HCEC 1CT (cell line): ENCODE measurements at regions not wholly inside any gene's neighbourhood (a gene's known extent, or its start where the extent isn't known, plus 50 kb on each side); places are given as distances from the start of the nearest gene placed in this dataset.

Experiments
- DNase-seq: peaks from one replicate; pipeline ENCODE4 v3.0.0-alpha.2; 2017

DNA sequence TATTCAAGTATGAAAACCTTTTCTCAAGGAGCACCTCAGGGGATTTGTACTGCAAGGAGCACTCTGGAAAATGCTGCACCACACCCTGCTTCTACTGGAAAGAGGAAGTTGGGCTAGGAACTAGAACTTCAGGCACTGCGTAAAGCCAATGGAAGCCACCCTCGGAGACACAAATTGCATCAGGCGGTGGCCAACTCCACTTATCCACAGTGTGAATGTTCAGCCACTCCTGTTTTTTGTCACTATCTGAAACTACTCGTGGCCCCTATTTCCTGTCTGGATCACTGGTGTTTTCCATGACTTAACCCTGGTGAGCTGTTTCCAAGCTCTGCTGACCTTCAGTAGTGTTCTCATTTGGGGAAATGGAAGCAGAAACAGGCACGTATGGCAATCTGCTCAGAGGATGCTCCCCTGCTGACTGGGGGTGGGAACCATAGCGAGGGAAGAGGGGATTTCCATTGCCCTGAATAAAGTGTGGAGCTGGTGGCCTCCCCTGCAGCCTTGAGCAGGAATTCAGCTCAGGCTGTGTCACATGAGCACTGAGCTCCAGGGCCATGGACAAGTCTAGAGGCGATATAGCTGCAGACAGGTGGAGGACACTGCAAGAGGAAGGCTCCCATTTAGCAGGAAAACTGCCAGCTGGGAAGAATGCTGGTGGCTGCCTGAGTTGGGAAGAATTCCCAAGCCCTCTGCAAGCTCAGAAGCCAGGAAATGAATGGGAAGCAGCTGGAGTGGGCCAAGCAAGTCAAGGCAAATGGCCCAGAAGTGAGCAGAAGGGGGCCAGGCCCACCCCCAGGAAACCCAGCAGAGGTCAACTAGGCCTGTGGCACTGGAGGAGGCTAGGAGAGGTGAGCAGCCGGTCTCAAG, 50.5 kb upstream of the RAP1B start:
- DNase-seq: peak; percentile 36

DNA sequence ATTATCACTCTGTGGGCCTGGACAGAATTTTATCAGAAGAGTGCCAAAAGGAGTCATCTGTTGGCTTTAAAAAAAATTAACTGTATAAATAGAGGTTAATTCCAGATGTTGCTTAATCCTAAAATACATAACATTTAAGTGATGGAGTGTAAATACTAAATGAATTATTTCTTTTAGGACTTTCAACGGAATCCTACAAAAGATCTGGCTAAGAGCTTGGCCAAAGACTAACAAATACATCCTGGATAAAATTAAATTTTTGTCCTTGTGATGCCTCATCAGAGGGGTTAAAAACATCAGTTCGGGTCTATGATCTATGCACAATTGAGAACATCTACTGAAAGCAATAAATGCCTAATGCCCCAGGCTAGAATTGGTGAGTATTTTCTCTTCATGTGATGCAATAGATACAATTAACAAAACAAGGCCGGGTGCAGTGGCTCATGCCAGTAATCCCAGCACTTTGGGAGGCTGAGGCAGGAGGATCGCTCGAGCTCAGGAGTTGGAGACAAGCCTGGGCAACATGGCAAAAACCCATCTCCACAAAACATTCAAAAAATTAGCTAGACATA, 49.8 kb upstream of the RAP1B start:
- peak; percentile 53 for DNase-seq
